ENCODE measurements at regions not wholly inside any gene's neighbourhood (a gene's known extent, or its start where the extent isn't known, plus 50 kb on each side); places are given as distances from the start of the nearest gene placed in this dataset.
"Not testable (repeated sequence)": the region's sequence is repeated elsewhere in the genome, so short reads cannot be mapped to it uniquely, and the experiment has no call there.

DNA sequence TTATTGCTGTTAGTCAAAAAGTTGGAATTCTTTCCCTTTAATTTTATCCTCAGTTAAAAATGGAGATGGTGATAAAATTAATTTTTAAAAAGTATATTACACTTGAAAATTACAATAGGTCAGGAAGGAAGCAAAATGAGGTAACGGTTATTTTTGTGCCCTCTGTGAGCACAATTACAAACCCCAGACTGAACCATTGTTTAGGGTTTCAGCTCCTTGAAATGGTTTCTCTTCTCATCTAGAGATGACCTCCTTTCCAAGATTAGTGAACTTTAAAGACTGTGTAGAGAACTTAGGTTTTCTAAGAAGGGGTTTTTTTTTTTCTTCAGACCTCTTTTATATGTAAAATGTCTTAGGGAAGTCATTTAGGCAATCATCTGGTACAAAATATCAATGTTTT is 126.2 kb upstream of the CHD1 start (continued):
- TF ChIP-seq, protein P1, sequence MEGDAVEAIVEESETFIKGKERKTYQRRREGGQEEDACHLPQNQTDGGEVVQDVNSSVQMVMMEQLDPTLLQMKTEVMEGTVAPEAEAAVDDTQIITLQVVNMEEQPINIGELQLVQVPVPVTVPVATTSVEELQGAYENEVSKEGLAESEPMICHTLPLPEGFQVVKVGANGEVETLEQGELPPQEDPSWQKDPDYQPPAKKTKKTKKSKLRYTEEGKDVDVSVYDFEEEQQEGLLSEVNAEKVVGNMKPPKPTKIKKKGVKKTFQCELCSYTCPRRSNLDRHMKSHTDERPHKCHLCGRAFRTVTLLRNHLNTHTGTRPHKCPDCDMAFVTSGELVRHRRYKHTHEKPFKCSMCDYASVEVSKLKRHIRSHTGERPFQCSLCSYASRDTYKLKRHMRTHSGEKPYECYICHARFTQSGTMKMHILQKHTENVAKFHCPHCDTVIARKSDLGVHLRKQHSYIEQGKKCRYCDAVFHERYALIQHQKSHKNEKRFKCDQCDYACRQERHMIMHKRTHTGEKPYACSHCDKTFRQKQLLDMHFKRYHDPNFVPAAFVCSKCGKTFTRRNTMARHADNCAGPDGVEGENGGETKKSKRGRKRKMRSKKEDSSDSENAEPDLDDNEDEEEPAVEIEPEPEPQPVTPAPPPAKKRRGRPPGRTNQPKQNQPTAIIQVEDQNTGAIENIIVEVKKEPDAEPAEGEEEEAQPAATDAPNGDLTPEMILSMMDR (IDR thresholded peaks at IDR 0.05 in 2 of 3, conservative IDR thresholded peaks at IDR 0.05 in 1 of 3; ENCODE audit: borderline replicate concordance in 1 of 3, insufficient read depth in 1 of 3, low read depth in 2 of 3, low read length in 2 of 3) = no peak
- TF ChIP-seq SP1 (IDR thresholded peaks at IDR 0.05; ENCODE audit: low read depth) = no peak
- TF ChIP-seq, protein P2, sequence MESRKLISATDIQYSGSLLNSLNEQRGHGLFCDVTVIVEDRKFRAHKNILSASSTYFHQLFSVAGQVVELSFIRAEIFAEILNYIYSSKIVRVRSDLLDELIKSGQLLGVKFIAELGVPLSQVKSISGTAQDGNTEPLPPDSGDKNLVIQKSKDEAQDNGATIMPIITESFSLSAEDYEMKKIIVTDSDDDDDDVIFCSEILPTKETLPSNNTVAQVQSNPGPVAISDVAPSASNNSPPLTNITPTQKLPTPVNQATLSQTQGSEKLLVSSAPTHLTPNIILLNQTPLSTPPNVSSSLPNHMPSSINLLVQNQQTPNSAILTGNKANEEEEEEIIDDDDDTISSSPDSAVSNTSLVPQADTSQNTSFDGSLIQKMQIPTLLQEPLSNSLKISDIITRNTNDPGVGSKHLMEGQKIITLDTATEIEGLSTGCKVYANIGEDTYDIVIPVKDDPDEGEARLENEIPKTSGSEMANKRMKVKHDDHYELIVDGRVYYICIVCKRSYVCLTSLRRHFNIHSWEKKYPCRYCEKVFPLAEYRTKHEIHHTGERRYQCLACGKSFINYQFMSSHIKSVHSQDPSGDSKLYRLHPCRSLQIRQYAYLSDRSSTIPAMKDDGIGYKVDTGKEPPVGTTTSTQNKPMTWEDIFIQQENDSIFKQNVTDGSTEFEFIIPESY (IDR thresholded peaks at IDR 0.05; ENCODE audit: extremely low read depth, insufficient replicate concordance, low read length) = no peak

DNA sequence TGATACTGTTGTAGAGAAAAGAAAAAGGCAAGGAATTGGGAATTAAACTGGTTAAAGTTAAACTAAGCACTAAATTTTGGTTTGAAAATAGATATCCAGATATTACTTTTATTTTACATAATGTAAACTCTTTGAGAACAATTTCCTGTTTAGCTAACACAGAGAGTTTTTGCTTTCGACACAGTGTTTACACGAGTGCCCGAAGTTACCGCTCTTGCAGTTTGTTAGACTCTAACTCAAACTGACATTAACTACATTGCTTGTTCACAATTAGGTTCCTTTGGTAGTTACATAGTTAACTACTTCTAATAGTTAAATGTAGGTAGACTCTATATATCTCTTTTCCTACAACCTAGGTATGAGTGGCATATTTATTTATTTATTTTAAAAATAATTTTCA is 117.1 kb upstream of the CHD1 start:
- RAD21 ChIA-PET (ENCODE audit: low non-redundant PET in 1 of 2, low total read pairs in 2 of 2, uncharacterized antibody in 2 of 2, unreplicated experiment in 2 of 2) = no interaction called here
- CTCF ChIA-PET = no interaction called here
- Histone ChIP-seq H3K4me3 (replicated peaks in 1 of 2; ENCODE audit: low read depth in 1 of 2, low read length in 2 of 2) (no peak overlapping the region), H3K27ac (ENCODE audit: low read depth, low read length) (no peak overlapping the region), H3K9me2 (ENCODE audit: insufficient read depth) (no peaks in the 10 kb centered on the region), H2AFZ (ENCODE audit: low read depth, low read length, poor library complexity, severe bottlenecking) (no peak overlapping the region), H3K4me1 (ENCODE audit: control insufficient read depth in 1 of 2, insufficient read depth in 2 of 2, low read length in 2 of 2) (no peaks in the 10 kb centered on the region), H3K79me2 (ENCODE audit: insufficient read depth, low read length) (no peaks in the 10 kb centered on the region), H3K27me3 (ENCODE audit: insufficient read depth, low read length) (no peaks in the 10 kb centered on the region), H3K9me3 (ENCODE audit: control insufficient read depth in 1 of 2, insufficient read depth in 1 of 2, low read depth in 1 of 2, low read length in 2 of 2) (no peaks in the 10 kb centered on the region), H3K4me2 (ENCODE audit: low read length) (no peak overlapping the region), H3K9ac (ENCODE audit: low read length) (no peak overlapping the region), H3K36me3 (ENCODE audit: control insufficient read depth in 1 of 2, insufficient read depth in 2 of 2, low read length in 2 of 2) (no peaks in the 10 kb centered on the region), H4K20me1 (ENCODE audit: insufficient read depth) (no peaks in the 10 kb centered on the region)
- TF ChIP-seq ZNF274 (IDR thresholded peaks at IDR 0.05; ENCODE audit: low read depth, low read length) = no peak
- no peak for TF ChIP-seq ZFX (IDR thresholded peaks at IDR 0.05)
- no peak for TF ChIP-seq CBX3 (IDR thresholded peaks at IDR 0.05; ENCODE audit: low read depth)
- TF ChIP-seq JUND (IDR thresholded peaks at IDR 0.05) = no peak
- TF ChIP-seq SIN3A (IDR thresholded peaks at IDR 0.05; ENCODE audit: low read depth) = no peak
- TF ChIP-seq EGR1 (IDR thresholded peaks at IDR 0.05; ENCODE audit: low read depth) = no peak
- TF ChIP-seq SRF (IDR thresholded peaks at IDR 0.05; ENCODE audit: low read depth) = no peak
- TF ChIP-seq, protein P1 (IDR thresholded peaks at IDR 0.05 in 2 of 3, conservative IDR thresholded peaks at IDR 0.05 in 1 of 3; ENCODE audit: borderline replicate concordance in 1 of 3, insufficient read depth in 1 of 3, low read depth in 2 of 3, low read length in 2 of 3) = no peak
- POLR2A ChIA-PET = no interaction called here
- BruUV-seq (replicated peaks) = no TSS peak
- intact Hi-C loops (cut with micrococcal nuclease) = no loop called here
- ATAC-seq (no peak), DNase-seq (ENCODE audit: low read depth, low spot score) (no peak)

DNA sequence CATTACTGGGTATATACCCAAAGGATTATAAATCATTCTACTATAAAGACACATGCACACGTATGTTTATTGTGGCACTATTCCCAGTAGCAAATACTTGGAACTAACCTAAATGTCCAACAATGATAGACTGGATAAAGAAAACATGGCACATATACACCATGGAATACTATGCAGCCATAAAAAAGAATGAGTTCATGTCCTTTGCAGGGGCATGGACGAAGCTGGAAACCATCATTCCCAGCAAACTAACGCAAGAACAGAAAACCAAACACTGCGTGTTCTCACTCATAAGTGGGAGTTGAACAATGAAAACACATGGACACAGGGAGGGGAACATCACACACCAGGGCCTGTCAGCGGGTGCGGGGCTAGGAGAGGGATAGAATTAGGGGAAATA is 114.5 kb upstream of the CHD1 start:
- DNase-seq (ENCODE audit: low read depth, low spot score); ATAC-seq; RAD21 ChIA-PET (ENCODE audit: low non-redundant PET in 1 of 2, low total read pairs in 2 of 2, uncharacterized antibody in 2 of 2, unreplicated experiment in 2 of 2); H3K4me2 ChIP-seq (ENCODE audit: low read length); H2AFZ ChIP-seq (ENCODE audit: low read depth, low read length, poor library complexity, severe bottlenecking); CTCF ChIA-PET; H3K27ac ChIP-seq (ENCODE audit: low read depth, low read length); H3K9ac ChIP-seq (ENCODE audit: low read length); H4K20me1 ChIP-seq (ENCODE audit: insufficient read depth); H3K9me3 ChIP-seq (ENCODE audit: control insufficient read depth in 1 of 2, insufficient read depth in 1 of 2, low read depth in 1 of 2, low read length in 2 of 2); H3K9me2 ChIP-seq (ENCODE audit: insufficient read depth); intact Hi-C loops (cut with micrococcal nuclease); H3K36me3 ChIP-seq (ENCODE audit: control insufficient read depth in 1 of 2, insufficient read depth in 2 of 2, low read length in 2 of 2); H3K79me2 ChIP-seq (ENCODE audit: insufficient read depth, low read length); H3K27me3 ChIP-seq (ENCODE audit: insufficient read depth, low read length); H3K4me3 ChIP-seq (replicated peaks in 1 of 2; ENCODE audit: low read depth in 1 of 2, low read length in 2 of 2); POLR2A ChIA-PET; BruUV-seq (replicated peaks); H3K4me1 ChIP-seq (ENCODE audit: control insufficient read depth in 1 of 2, insufficient read depth in 2 of 2, low read length in 2 of 2): not testable (repeated sequence)
